ENCODE measurements at regions not wholly inside any gene's neighbourhood (a gene's known extent, or its start where the extent isn't known, plus 50 kb on each side); places are given as distances from the start of the nearest gene placed in this dataset.

GRCh38 chr13:90542959-90543505 is 804.5 kb upstream of the MIR17HG start:
- no peaks in the 10 kb centered on the region for H3K4me1 ChIP-seq (ENCODE audit: control insufficient read depth in 4 of 4, insufficient read depth in 4 of 4, low read length in 3 of 4)
- DNase-seq (ENCODE audit: low spot score) = no peak
- H3K4me3 ChIP-seq (ENCODE audit: low read depth in 1 of 3, low read length in 3 of 3) = no peak overlapping the region
- no peaks in the 10 kb centered on the region for H3K36me3 ChIP-seq (ENCODE audit: control insufficient read depth in 4 of 4, insufficient read depth in 3 of 4, low read depth in 1 of 4, low read length in 3 of 4)
- WGBS = 79% methylated on average over 4 of the region's 4 CpGs
- no peak overlapping the region for H3K9ac ChIP-seq (ENCODE audit: low read depth in 1 of 2, low read length in 2 of 2)
- peaks cover 0 to 3% (median 2%) of the 10 kb centered on the region in 4 donors for H3K9me3 ChIP-seq (ENCODE audit: control insufficient read depth in 4 of 4, low read length in 3 of 4)
- TF ChIP-seq FOXA1 (IDR thresholded peaks at IDR 0.05) = no peak
- TF ChIP-seq YY1 (IDR thresholded peaks at IDR 0.05) = no peak
- TF ChIP-seq FOXA2 (IDR thresholded peaks at IDR 0.05) = no peak
- no peak for TF ChIP-seq RXRA (IDR thresholded peaks at IDR 0.05)
- TF ChIP-seq, protein P1, sequence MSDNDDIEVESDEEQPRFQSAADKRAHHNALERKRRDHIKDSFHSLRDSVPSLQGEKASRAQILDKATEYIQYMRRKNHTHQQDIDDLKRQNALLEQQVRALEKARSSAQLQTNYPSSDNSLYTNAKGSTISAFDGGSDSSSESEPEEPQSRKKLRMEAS (IDR thresholded peaks at IDR 0.05) = no peak
- TF ChIP-seq JUND (IDR thresholded peaks at IDR 0.05) = no peak
- no peak overlapping the region for H3K27ac ChIP-seq (ENCODE audit: low read depth in 1 of 2, low read length in 2 of 2)
- no peaks in the 10 kb centered on the region for H3K27me3 ChIP-seq (ENCODE audit: control insufficient read depth in 4 of 4, insufficient read depth in 4 of 4, low read length in 3 of 4)

DNA sequence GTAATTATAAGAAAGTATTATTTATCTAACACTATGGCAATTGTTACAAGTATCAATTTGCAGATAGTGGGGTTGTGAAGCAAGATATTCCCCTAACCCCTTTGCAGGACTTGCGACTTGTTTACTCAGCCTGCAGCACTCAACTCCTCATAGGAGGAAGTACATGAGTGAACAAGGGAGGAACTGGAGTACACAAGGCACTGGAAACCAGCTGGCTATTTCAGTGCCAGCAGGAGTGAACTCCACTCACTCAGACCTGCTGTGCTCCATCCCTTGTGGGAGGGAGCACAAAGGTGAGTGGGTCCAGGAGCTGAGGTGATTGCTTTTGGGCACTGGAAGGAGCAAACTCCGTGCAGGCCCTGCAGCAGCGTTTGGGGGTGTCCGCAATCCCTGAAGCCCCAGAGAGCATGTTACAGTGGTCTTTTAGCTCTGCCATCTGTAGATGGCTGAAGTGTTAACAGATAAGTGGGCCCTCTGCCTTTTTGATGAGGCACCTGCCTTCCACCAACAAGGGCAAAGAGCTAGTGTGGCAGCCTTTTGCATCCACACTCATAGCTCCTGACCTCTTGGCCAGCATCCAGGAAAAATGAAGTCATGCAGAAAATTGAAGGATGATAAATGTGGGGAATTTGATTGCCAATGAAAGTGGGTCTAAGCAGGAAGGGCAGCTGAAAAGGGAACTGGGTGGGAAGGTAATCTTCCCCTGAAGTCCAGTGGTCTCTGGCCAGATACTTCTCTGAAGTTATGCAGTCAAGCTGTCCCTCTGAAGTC is 802.2 kb upstream of the MIR17HG start:
- TF ChIP-seq, protein P2, sequence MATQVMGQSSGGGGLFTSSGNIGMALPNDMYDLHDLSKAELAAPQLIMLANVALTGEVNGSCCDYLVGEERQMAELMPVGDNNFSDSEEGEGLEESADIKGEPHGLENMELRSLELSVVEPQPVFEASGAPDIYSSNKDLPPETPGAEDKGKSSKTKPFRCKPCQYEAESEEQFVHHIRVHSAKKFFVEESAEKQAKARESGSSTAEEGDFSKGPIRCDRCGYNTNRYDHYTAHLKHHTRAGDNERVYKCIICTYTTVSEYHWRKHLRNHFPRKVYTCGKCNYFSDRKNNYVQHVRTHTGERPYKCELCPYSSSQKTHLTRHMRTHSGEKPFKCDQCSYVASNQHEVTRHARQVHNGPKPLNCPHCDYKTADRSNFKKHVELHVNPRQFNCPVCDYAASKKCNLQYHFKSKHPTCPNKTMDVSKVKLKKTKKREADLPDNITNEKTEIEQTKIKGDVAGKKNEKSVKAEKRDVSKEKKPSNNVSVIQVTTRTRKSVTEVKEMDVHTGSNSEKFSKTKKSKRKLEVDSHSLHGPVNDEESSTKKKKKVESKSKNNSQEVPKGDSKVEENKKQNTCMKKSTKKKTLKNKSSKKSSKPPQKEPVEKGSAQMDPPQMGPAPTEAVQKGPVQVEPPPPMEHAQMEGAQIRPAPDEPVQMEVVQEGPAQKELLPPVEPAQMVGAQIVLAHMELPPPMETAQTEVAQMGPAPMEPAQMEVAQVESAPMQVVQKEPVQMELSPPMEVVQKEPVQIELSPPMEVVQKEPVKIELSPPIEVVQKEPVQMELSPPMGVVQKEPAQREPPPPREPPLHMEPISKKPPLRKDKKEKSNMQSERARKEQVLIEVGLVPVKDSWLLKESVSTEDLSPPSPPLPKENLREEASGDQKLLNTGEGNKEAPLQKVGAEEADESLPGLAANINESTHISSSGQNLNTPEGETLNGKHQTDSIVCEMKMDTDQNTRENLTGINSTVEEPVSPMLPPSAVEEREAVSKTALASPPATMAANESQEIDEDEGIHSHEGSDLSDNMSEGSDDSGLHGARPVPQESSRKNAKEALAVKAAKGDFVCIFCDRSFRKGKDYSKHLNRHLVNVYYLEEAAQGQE (IDR thresholded peaks at IDR 0.05) = no peak
- TF ChIP-seq RAD21 (IDR thresholded peaks at IDR 0.05) (no peak), YY1 (IDR thresholded peaks at IDR 0.05) (no peak)
- TF ChIP-seq, protein P1 (IDR thresholded peaks at IDR 0.05) = no peak
- no peak overlapping the region for H3K27ac ChIP-seq (ENCODE audit: low read depth in 1 of 2, low read length in 2 of 2)
- peaks cover 0 to 2% (median 0%) of the 10 kb centered on the region in 4 donors for H3K27me3 ChIP-seq (ENCODE audit: control insufficient read depth in 4 of 4, insufficient read depth in 4 of 4, low read length in 3 of 4)
- no peak overlapping the region for H3K9ac ChIP-seq (ENCODE audit: low read depth in 1 of 2, low read length in 2 of 2)
- no peaks in the 10 kb centered on the region for H3K36me3 ChIP-seq (ENCODE audit: control insufficient read depth in 4 of 4, insufficient read depth in 3 of 4, low read depth in 1 of 4, low read length in 3 of 4)
- DNase-seq (ENCODE audit: low spot score) = no peak
- 89% methylated on average over 4 of the region's 4 CpGs for WGBS
- H3K4me1 ChIP-seq (ENCODE audit: control insufficient read depth in 4 of 4, insufficient read depth in 4 of 4, low read length in 3 of 4) = no peaks in the 10 kb centered on the region
- no peak overlapping the region for H3K4me3 ChIP-seq (ENCODE audit: low read depth in 1 of 3, low read length in 3 of 3)
- peaks cover 0 to 3% (median under 1%) of the 10 kb centered on the region in 4 donors for H3K9me3 ChIP-seq (ENCODE audit: control insufficient read depth in 4 of 4, low read length in 3 of 4)

- no peak overlapping the region for H3K27ac ChIP-seq (ENCODE audit: low read depth in 1 of 2, low read length in 2 of 2)
Measured at GRCh38 chr13:90547272-90547790, 800.2 kb upstream of the MIR17HG start.

More at GRCh38 chr13:90547272-90547790, 800.2 kb upstream of the MIR17HG start:
- H3K9ac ChIP-seq (ENCODE audit: low read depth in 1 of 2, low read length in 2 of 2) = no peak overlapping the region
- peaks cover 0 to 2% (median 0%) of the 10 kb centered on the region in 4 donors for H3K27me3 ChIP-seq (ENCODE audit: control insufficient read depth in 4 of 4, insufficient read depth in 4 of 4, low read length in 3 of 4)
- WGBS = 66% methylated on average over 2 of the region's 2 CpGs
- no peak overlapping the region for H3K4me3 ChIP-seq (ENCODE audit: low read depth in 1 of 3, low read length in 3 of 3)
- H3K9me3 ChIP-seq (ENCODE audit: control insufficient read depth in 4 of 4, low read length in 3 of 4) = peaks cover 0 to 3% (median under 1%) of the 10 kb centered on the region in 4 donors
- no peaks in the 10 kb centered on the region for H3K36me3 ChIP-seq (ENCODE audit: control insufficient read depth in 4 of 4, insufficient read depth in 3 of 4, low read depth in 1 of 4, low read length in 3 of 4)
- no peak for DNase-seq (ENCODE audit: low spot score)
- no peak for TF ChIP-seq ATF3 (IDR thresholded peaks at IDR 0.05)
- TF ChIP-seq HNF4A (conservative IDR thresholded peaks at IDR 0.05) = no peak
- no peak for TF ChIP-seq SP1 (IDR thresholded peaks at IDR 0.05)
- no peak for TF ChIP-seq RAD21 (IDR thresholded peaks at IDR 0.05)
- TF ChIP-seq, protein P1 (IDR thresholded peaks at IDR 0.05) = no peak
- no peak for TF ChIP-seq YY1 (IDR thresholded peaks at IDR 0.05)
- TF ChIP-seq FOXA2 (IDR thresholded peaks at IDR 0.05) = no peak
- TF ChIP-seq, protein P2 (IDR thresholded peaks at IDR 0.05) = no peak
- TF ChIP-seq, protein P3, sequence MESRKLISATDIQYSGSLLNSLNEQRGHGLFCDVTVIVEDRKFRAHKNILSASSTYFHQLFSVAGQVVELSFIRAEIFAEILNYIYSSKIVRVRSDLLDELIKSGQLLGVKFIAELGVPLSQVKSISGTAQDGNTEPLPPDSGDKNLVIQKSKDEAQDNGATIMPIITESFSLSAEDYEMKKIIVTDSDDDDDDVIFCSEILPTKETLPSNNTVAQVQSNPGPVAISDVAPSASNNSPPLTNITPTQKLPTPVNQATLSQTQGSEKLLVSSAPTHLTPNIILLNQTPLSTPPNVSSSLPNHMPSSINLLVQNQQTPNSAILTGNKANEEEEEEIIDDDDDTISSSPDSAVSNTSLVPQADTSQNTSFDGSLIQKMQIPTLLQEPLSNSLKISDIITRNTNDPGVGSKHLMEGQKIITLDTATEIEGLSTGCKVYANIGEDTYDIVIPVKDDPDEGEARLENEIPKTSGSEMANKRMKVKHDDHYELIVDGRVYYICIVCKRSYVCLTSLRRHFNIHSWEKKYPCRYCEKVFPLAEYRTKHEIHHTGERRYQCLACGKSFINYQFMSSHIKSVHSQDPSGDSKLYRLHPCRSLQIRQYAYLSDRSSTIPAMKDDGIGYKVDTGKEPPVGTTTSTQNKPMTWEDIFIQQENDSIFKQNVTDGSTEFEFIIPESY (IDR thresholded peaks at IDR 0.05) = no peak
- TF ChIP-seq FOXA1 (IDR thresholded peaks at IDR 0.05) = no peak
- no peak for TF ChIP-seq RXRA (IDR thresholded peaks at IDR 0.05)
- no peak for TF ChIP-seq EGR1 (IDR thresholded peaks at IDR 0.05; ENCODE audit: low read depth in 2 of 2)
- no peak for TF ChIP-seq HNF4G (IDR thresholded peaks at IDR 0.05)
- TF ChIP-seq NR2F2 (IDR thresholded peaks at IDR 0.05) = no peak
- no peak for TF ChIP-seq JUND (IDR thresholded peaks at IDR 0.05)
- H3K4me1 ChIP-seq (ENCODE audit: control insufficient read depth in 4 of 4, insufficient read depth in 4 of 4, low read length in 3 of 4) = no peaks in the 10 kb centered on the region

Data from liver (tissue), 7 donors.